ENCODE measurements at regions not wholly inside any gene's neighbourhood (a gene's known extent, or its start where the extent isn't known, plus 50 kb on each side); places are given as distances from the start of the nearest gene placed in this dataset.

- Mint-ChIP-seq H3K27me3 (ENCODE audit: low read depth) (peaks cover 4% of the 10 kb centered on the region), H3K4me1 (peaks cover 5 to 6% of the 10 kb centered on the region in 2 experiments), H3K27ac (no peak overlapping the region), H3K36me3 (ENCODE audit: insufficient read depth in 1 of 3, low read depth in 3 of 3) (peaks cover 2 to 4% (median 3%) of the 10 kb centered on the region in 3 experiments; a peak in 4 of 7 replicates), H3K4me3 (no peak overlapping the region), H3K9me3 (peaks cover 3 to 4% of the 10 kb centered on the region in 2 experiments; a peak in 4 of 5 replicates)
- Histone ChIP-seq H3K23ac (ENCODE audit: insufficient read length, low read depth, low read length) (no peak overlapping the region), H3K23me2 (ENCODE audit: insufficient read length, low read depth, low read length, poor library complexity, severe bottlenecking) (no peaks in the 10 kb centered on the region), H2BK12ac (ENCODE audit: insufficient read length, low read depth, low read length) (no peak overlapping the region), H4K91ac (ENCODE audit: insufficient read length, low read depth, low read length) (no peak overlapping the region), H3K4me2 (ENCODE audit: insufficient read depth, insufficient read length, low read length) (no peak overlapping the region), H3K9ac (ENCODE audit: extremely low read depth, insufficient read length, low read length) (no peak overlapping the region), H3K4me1 (ENCODE audit: insufficient read depth, low read length) (no peaks in the 10 kb centered on the region), H4K20me1 (ENCODE audit: control insufficient read depth, insufficient read depth, insufficient read length) (no peaks in the 10 kb centered on the region), H2AK5ac (ENCODE audit: insufficient read length, low read length) (no peak overlapping the region), H3K14ac (ENCODE audit: insufficient read depth, low read length) (no peak overlapping the region), H3K18ac (ENCODE audit: insufficient read length, low read depth, low read length) (no peak overlapping the region), H4K8ac (replicated peaks; ENCODE audit: insufficient read length, low read depth, low read length) (no peak overlapping the region), H3K79me2 (ENCODE audit: insufficient read depth, low read length) (no peaks in the 10 kb centered on the region), H3K56ac (ENCODE audit: insufficient read length, low read depth, low read length) (no peak overlapping the region), H3K4ac (ENCODE audit: low read depth, low read length) (no peak overlapping the region), H3K9me3 (ENCODE audit: control insufficient read depth, low read depth, low read length) (no peaks in the 10 kb centered on the region), H3T11ph (ENCODE audit: low read length) (no peak overlapping the region), H2BK5ac (ENCODE audit: insufficient read length, low read length) (no peak overlapping the region), H3K27me3 (ENCODE audit: insufficient read depth, low read length) (no peaks in the 10 kb centered on the region), H3K27ac (ENCODE audit: insufficient read length, low read depth, low read length) (no peak overlapping the region), H2BK15ac (ENCODE audit: low read depth, low read length) (no peak overlapping the region), H3K79me1 (ENCODE audit: insufficient read depth, low read depth, low read length, poor library complexity, severe bottlenecking) (no peaks in the 10 kb centered on the region), H2AFZ (ENCODE audit: low read length) (no peak overlapping the region), H4K5ac (ENCODE audit: insufficient read length, low read depth, low read length) (no peak overlapping the region), H2BK20ac (ENCODE audit: low read depth, low read length, poor library complexity, severe bottlenecking) (no peak overlapping the region), H2BK120ac (ENCODE audit: low read depth, low read length, poor library complexity, severe bottlenecking) (no peak overlapping the region)
- no peak for DNase-seq
- no CpG with 5 or more reads among the region's 10 CpGs for WGBS (ENCODE audit: extremely low coverage, insufficient read length, low lambda C conversion rate)
- no peak for TF ChIP-seq CTCF (conservative IDR thresholded peaks at IDR 0.05)
Observed at GRCh38 chr14:26081043-26081442, 516.8 kb downstream of the NOVA1 start.

Measured in H9 (cell line).